ENCODE measurements at regions not wholly inside any gene's neighbourhood (a gene's known extent, or its start where the extent isn't known, plus 50 kb on each side); places are given as distances from the start of the nearest gene placed in this dataset.
A peak's percentile ranks its signal among the peaks of the same experiment; 100 is the strongest.

- no peak for TF ChIP-seq CTCF (IDR thresholded peaks at IDR 0.05; ENCODE audit: control extremely low read depth, extremely low read depth)
- Histone ChIP-seq H3K27me3 (ENCODE audit: control insufficient read depth in 3 of 3, insufficient read depth in 3 of 3, low read length in 2 of 3) (no peaks in the 10 kb centered on the region), H3K9ac (ENCODE audit: insufficient read depth in 1 of 2, low read length in 2 of 2) (no peak overlapping the region), H3K4me1 (ENCODE audit: control insufficient read depth in 5 of 5, insufficient read depth in 5 of 5, low read length in 5 of 5) (no peaks in the 10 kb centered on the region), H3K9me3 (ENCODE audit: control insufficient read depth in 4 of 4, insufficient read depth in 3 of 4, low read length in 3 of 4) (peaks cover 0 to 4% (median 1%) of the 10 kb centered on the region in 4 donors), H3K4me3 (no peak overlapping the region), H3K27ac (ENCODE audit: low read depth in 1 of 2, low read length in 1 of 2) (no peak overlapping the region), H3K36me3 (ENCODE audit: control insufficient read depth in 4 of 4, insufficient read depth in 4 of 4, low read length in 4 of 4) (no peaks in the 10 kb centered on the region)
- DNase-seq (no peak), ATAC-seq (ENCODE audit: insufficient read depth, low FRiP score) (no peak)
Observed at GRCh38 chr12:69019910-69020309, 86.9 kb upstream of the CPM start.

DNA sequence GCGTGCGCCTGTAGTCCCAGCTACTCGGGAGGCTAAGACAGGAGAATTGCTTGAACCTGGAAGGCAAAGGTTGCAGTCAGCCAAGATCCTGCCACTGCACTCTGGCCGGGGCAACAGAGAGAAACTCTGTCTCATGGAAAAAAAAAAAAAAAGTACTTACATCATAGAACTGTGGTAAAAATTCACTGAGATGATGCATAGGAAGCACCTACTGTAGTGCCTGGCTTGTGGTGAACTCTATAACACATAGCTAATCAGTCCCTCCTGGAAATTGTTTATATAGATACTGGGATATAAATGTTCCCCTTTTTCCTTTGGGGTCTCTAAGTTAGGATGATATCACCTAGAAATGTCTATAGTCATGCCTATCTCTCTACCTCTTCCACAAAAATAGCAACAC is 89.7 kb upstream of the CPM start:
- no peak for ATAC-seq (ENCODE audit: insufficient read depth, low FRiP score)
- Histone ChIP-seq H3K9me3 (ENCODE audit: control insufficient read depth in 4 of 4, insufficient read depth in 3 of 4, low read length in 3 of 4) (peaks cover 0 to 4% (median 1%) of the 10 kb centered on the region in 4 donors), H3K9ac (ENCODE audit: insufficient read depth in 1 of 2, low read length in 2 of 2) (no peak overlapping the region), H3K4me3 (no peak overlapping the region), H3K4me1 (ENCODE audit: control insufficient read depth in 5 of 5, insufficient read depth in 5 of 5, low read length in 5 of 5) (no peaks in the 10 kb centered on the region), H3K27me3 (ENCODE audit: control insufficient read depth in 3 of 3, insufficient read depth in 3 of 3, low read length in 2 of 3) (no peaks in the 10 kb centered on the region), H3K36me3 (ENCODE audit: control insufficient read depth in 4 of 4, insufficient read depth in 4 of 4, low read length in 4 of 4) (no peaks in the 10 kb centered on the region), H3K27ac (ENCODE audit: low read depth in 1 of 2, low read length in 1 of 2) (no peak overlapping the region)
- no peak for TF ChIP-seq CTCF (IDR thresholded peaks at IDR 0.05; ENCODE audit: control extremely low read depth, extremely low read depth)
- WGBS, 2 donors: 95 to 99% methylated on average over 4 of the region's 4 CpGs
- DNase-seq: no peak

GRCh38 chr12:69023840-69024239 is 90.9 kb upstream of the CPM start:
- 66 to 84% methylated on average over 5 of the region's 5 CpGs for WGBS, 2 donors
- peak overlapping the region in 1 of 2 donors; percentile 57 for H3K27ac ChIP-seq (ENCODE audit: low read depth in 1 of 2, low read length in 1 of 2)
- no peak overlapping the region for H3K4me3 ChIP-seq
- H3K9ac ChIP-seq (ENCODE audit: insufficient read depth in 1 of 2, low read length in 2 of 2): no peak overlapping the region
- no peak for ATAC-seq (ENCODE audit: insufficient read depth, low FRiP score)
- TF ChIP-seq CTCF (IDR thresholded peaks at IDR 0.05; ENCODE audit: control extremely low read depth, extremely low read depth): no peak
- no peaks in the 10 kb centered on the region for H3K4me1 ChIP-seq (ENCODE audit: control insufficient read depth in 5 of 5, insufficient read depth in 5 of 5, low read length in 5 of 5)
- H3K27me3 ChIP-seq (ENCODE audit: control insufficient read depth in 3 of 3, insufficient read depth in 3 of 3, low read length in 2 of 3): no peaks in the 10 kb centered on the region
- peaks cover 0 to 4% (median 1%) of the 10 kb centered on the region in 4 donors for H3K9me3 ChIP-seq (ENCODE audit: control insufficient read depth in 4 of 4, insufficient read depth in 3 of 4, low read length in 3 of 4)
- no peak for DNase-seq
- no peaks in the 10 kb centered on the region for H3K36me3 ChIP-seq (ENCODE audit: control insufficient read depth in 4 of 4, insufficient read depth in 4 of 4, low read length in 4 of 4)

DNA sequence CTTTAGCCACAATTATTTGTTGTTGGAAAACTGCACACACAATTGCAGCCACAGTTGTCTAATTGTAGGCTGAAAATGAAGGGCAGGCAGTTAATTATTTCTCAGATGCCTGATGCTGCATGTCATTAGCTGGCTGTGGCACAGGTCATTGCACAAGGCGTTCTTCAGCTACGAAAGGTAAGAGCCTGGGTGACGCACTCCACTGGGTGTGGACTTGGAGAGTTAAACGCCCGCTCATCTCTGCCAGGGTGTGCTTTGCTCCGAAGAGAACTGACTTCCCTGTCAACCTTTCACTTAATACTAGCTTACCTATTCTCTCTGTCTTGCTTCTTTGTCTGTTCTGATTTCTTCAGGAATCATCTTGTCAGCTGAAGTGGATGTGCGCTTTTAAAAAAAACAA is 91.4 kb upstream of the CPM start:
- DNase-seq (peak; percentile 10 to 60 (median 44)), ATAC-seq (ENCODE audit: insufficient read depth, low FRiP score) (peak; percentile 81)
- H3K27me3 ChIP-seq (ENCODE audit: control insufficient read depth in 3 of 3, insufficient read depth in 3 of 3, low read length in 2 of 3): no peaks in the 10 kb centered on the region
- H3K27ac ChIP-seq (ENCODE audit: low read depth in 1 of 2, low read length in 1 of 2): no peak overlapping the region
- WGBS, 2 donors: 71 to 86% methylated on average over 7 of the region's 7 CpGs
- no peak overlapping the region for H3K9ac ChIP-seq (ENCODE audit: insufficient read depth in 1 of 2, low read length in 2 of 2)
- no peaks in the 10 kb centered on the region for H3K4me1 ChIP-seq (ENCODE audit: control insufficient read depth in 5 of 5, insufficient read depth in 5 of 5, low read length in 5 of 5)
- no peak overlapping the region for H3K4me3 ChIP-seq
- H3K36me3 ChIP-seq (ENCODE audit: control insufficient read depth in 4 of 4, insufficient read depth in 4 of 4, low read length in 4 of 4): no peaks in the 10 kb centered on the region
- H3K9me3 ChIP-seq (ENCODE audit: control insufficient read depth in 4 of 4, insufficient read depth in 3 of 4, low read length in 3 of 4): peaks cover 0 to 4% (median 1%) of the 10 kb centered on the region in 4 donors
- TF ChIP-seq CTCF (IDR thresholded peaks at IDR 0.05; ENCODE audit: control extremely low read depth, extremely low read depth): no peak
